ENCODE measurements at regions not wholly inside any gene's neighbourhood (a gene's known extent, or its start where the extent isn't known, plus 50 kb on each side); places are given as distances from the start of the nearest gene placed in this dataset.

- Histone ChIP-seq H3K27ac (no peak overlapping the region), H3K27me3 (replicated peaks; ENCODE audit: insufficient read depth) (no peaks in the 10 kb centered on the region), H3K36me3 (no peaks in the 10 kb centered on the region), H3K4me3 (no peak overlapping the region), H3K4me1 (ENCODE audit: control insufficient read depth in 1 of 2, low read depth in 2 of 2) (no peaks in the 10 kb centered on the region), H3K9me3 (peaks cover 5% of the 10 kb centered on the region)
- DNase-seq (ENCODE audit: low spot score) (no peak), ATAC-seq (ENCODE audit: insufficient number of reproducible peaks, low FRiP score, low read depth) (no peak)
- TF ChIP-seq CTCF (IDR thresholded peaks at IDR 0.05), result no peak
Measured at GRCh38 chr2:215874418-215874817, 138.9 kb downstream of the MREG start.

- H3K36me3 ChIP-seq, result no peaks in the 10 kb centered on the region
- no peaks in the 10 kb centered on the region for H3K9me3 ChIP-seq
- DNase-seq (ENCODE audit: low spot score), result no peak
- no peaks in the 10 kb centered on the region for H3K4me1 ChIP-seq (ENCODE audit: control insufficient read depth in 1 of 2, low read depth in 2 of 2)
- no peak for TF ChIP-seq CTCF (IDR thresholded peaks at IDR 0.05)
- H3K27me3 ChIP-seq (replicated peaks; ENCODE audit: insufficient read depth), result no peaks in the 10 kb centered on the region
- H3K27ac ChIP-seq, result no peak overlapping the region
- ATAC-seq (ENCODE audit: insufficient number of reproducible peaks, low FRiP score, low read depth), result no peak
- H3K4me3 ChIP-seq, result no peak overlapping the region
Measured at GRCh38 chr2:215870986-215871385, 142.4 kb downstream of the MREG start.

- Histone ChIP-seq H3K36me3 (no peaks in the 10 kb centered on the region), H3K27me3 (replicated peaks; ENCODE audit: insufficient read depth) (no peaks in the 10 kb centered on the region), H3K9me3 (no peaks in the 10 kb centered on the region), H3K4me3 (no peak overlapping the region), H3K27ac (no peak overlapping the region), H3K4me1 (ENCODE audit: control insufficient read depth in 1 of 2, low read depth in 2 of 2) (no peaks in the 10 kb centered on the region)
- DNase-seq (ENCODE audit: low spot score) (no peak), ATAC-seq (ENCODE audit: insufficient number of reproducible peaks, low FRiP score, low read depth) (no peak)
- no peak for TF ChIP-seq CTCF (IDR thresholded peaks at IDR 0.05)
Measured at GRCh38 chr2:215870088-215870490, 143.3 kb downstream of the MREG start.

GRCh38 chr2:215868846-215869543 is 144.4 kb downstream of the MREG start:
- H3K9me3 ChIP-seq, result no peaks in the 10 kb centered on the region
- H3K27me3 ChIP-seq (replicated peaks; ENCODE audit: insufficient read depth), result no peaks in the 10 kb centered on the region
- H3K27ac ChIP-seq, result no peak overlapping the region
- no peak for TF ChIP-seq CTCF (IDR thresholded peaks at IDR 0.05)
- no peak overlapping the region for H3K4me3 ChIP-seq
- DNase-seq (ENCODE audit: low spot score) (no peak), ATAC-seq (ENCODE audit: insufficient number of reproducible peaks, low FRiP score, low read depth) (no peak)
- no peaks in the 10 kb centered on the region for H3K36me3 ChIP-seq
- no peaks in the 10 kb centered on the region for H3K4me1 ChIP-seq (ENCODE audit: control insufficient read depth in 1 of 2, low read depth in 2 of 2)

GRCh38 chr2:215866606-215867005 is 146.7 kb downstream of the MREG start:
- no peaks in the 10 kb centered on the region for H3K9me3 ChIP-seq
- DNase-seq (ENCODE audit: low spot score) (no peak), ATAC-seq (ENCODE audit: insufficient number of reproducible peaks, low FRiP score, low read depth) (no peak)
- H3K27me3 ChIP-seq (replicated peaks; ENCODE audit: insufficient read depth), result no peaks in the 10 kb centered on the region
- H3K4me3 ChIP-seq, result no peak overlapping the region
- no peak overlapping the region for H3K27ac ChIP-seq
- no peaks in the 10 kb centered on the region for H3K36me3 ChIP-seq
- no peak for TF ChIP-seq CTCF (IDR thresholded peaks at IDR 0.05)
- H3K4me1 ChIP-seq (ENCODE audit: control insufficient read depth in 1 of 2, low read depth in 2 of 2), result no peaks in the 10 kb centered on the region

Data from thoracic aorta (tissue), 2 donors.